Heart right ventricle (tissue), 16 donors: ENCODE measurements at regions not wholly inside any gene's neighbourhood (a gene's known extent, or its start where the extent isn't known, plus 50 kb on each side); places are given as distances from the start of the nearest gene placed in this dataset.

Source experiments
- ATAC-seq, 8 donors: fragments of 200-7000 bp; cut with Tn5 transposase; one replicate each; pipeline ENCODE4 v1.9.1; 2020; ENCODE audit warnings: mild to moderate bottlenecking in 8 of 8, moderate library complexity in 8 of 8, moderate number of reproducible peaks in 1 of 8
- DNase-seq, 2 donors: peaks; one replicate each; pipeline ENCODE4 v3.0.0-alpha.2; 2020
- H3K27ac ChIP-seq, 10 donors: fragments of 200-600 bp; sonication (generic) in 2 of 10; one replicate each; pipeline versions ENCODE4 v1.5.0 to v1.8.0; 2020 to 2022; ENCODE audit warnings: mild to moderate bottlenecking in 3 of 10
- H3K27me3 ChIP-seq, 7 donors: fragments of 200-600 bp; one replicate each; pipeline ENCODE4 v1.8.0; 2021 to 2022; ENCODE audit warnings: mild to moderate bottlenecking in 2 of 7
- H3K36me3 ChIP-seq, 9 donors: fragments of 200-600 bp; sonication (generic) in 1 of 9; one replicate each; pipeline versions ENCODE4 v1.5.0 to v1.8.0; 2020 to 2022; ENCODE audit warnings: mild to moderate bottlenecking in 2 of 9
- H3K4me1 ChIP-seq, 9 donors: fragments of 200-600 bp; sonication (generic) in 1 of 9; one replicate each; pipeline versions ENCODE4 v1.5.0 to v1.8.0; 2020 to 2022; ENCODE audit warnings: mild to moderate bottlenecking in 4 of 9
- H3K4me3 ChIP-seq, 10 donors: fragments of 200-600 bp; sonication (generic) in 2 of 10; one replicate each; pipeline versions ENCODE4 v1.5.0 to v1.8.0; 2020 to 2022; ENCODE audit warnings: mild to moderate bottlenecking in 7 of 10, moderate library complexity in 2 of 10
- H3K9me3 ChIP-seq, 11 donors: fragments of 200-600 bp in 10 of 11; sonication (generic) in 2 of 11; one replicate each; pipeline versions ENCODE4 v1.5.0 to v1.8.0; 2013 to 2022; ENCODE audit warnings: mild to moderate bottlenecking in 2 of 11, control low read depth in 1 of 11, moderate library complexity in 1 of 11
- CTCF ChIP-seq, 9 donors: fragments of 200-600 bp; sonication (generic) in 2 of 9; IDR thresholded peaks; one replicate each; pipeline versions ENCODE4 v1.5.0 to v1.8.0; 2021 to 2022; ENCODE audit warnings: antibody characterized with exemption in 9 of 9, mild to moderate bottlenecking in 5 of 9, moderate library complexity in 1 of 9
- WGBS, 2 donors: extraction: QIAGEN DNeasy Blood & Tissue Kit; methylation state at CpG; one replicate each; pipeline ENCODE4 v1.1.7; 2013; ENCODE audit warnings: inconsistent platforms in 1 of 2; 5-methylcytosine and 5-hydroxymethylcytosine counted together
- intact Hi-C, 10 donors: fragments of 100-400 bp; cut with DNase I; formaldehyde crosslinking; loops; one replicate each; pipeline versions ENCODE4 v1.11.1 to v1.14.2; 2022
- donor health status: Arrhythmogenic right ventricular cardiomyopathy.
- donor health status: ischemic (EF 13 %, LVEDD 7.1; RV severe dilation, severe dysfunction).
- donor health status: healthy with polysubstance abuse.
- donor health status: DM: no; HTN: yes; CAD: no.
- donor health status: DM: no; HTN: no; CAD: no.
- donor health status: ischemic (EF 25% LVEDD 6.9; RV normal size, moderate dysfunction).
- donor health status: ischemic (EF 25% LVEDD 5.7; RV mildly dilated, moderate dysfunction).
- donor health status: healthy.
- donor health status: DM: yes; HTN: yes; CAD: no.
- donor health status: Ischemic cardiomyopathy.
- donor health status: ischemic (EF 35%, LVEDD 5.7; RV mildly dilated, moderate dysfunction).
- donor health status: nonischemic (EF 11% LVEDD 7.7; RV severe dilation, severe dysfunction).
- donor health status: DM: yes; HTN: yes; CAD: no.
- donor health status: PGD.
- donor health status: ischemic (EF 29% LVEDD 5.4; RV normal size, mild dysfunction).
- donor health status: nonischemic (EF 23%, LVEDD 6.1; RV moderate dilation, normal function).

- TF ChIP-seq CTCF (IDR thresholded peaks at IDR 0.05) = no peak
- DNase-seq (no peak), ATAC-seq (no peak)
- H3K27ac ChIP-seq = no peak overlapping the region
- H3K4me3 ChIP-seq = no peak overlapping the region
- intact Hi-C loops = no loop called here
- WGBS, 2 donors = 61 to 66% methylated on average over 6 of the region's 6 CpGs
- peaks cover 0 to 10% (median 0%) of the 10 kb centered on the region in 9 donors for H3K4me1 ChIP-seq
- H3K36me3 ChIP-seq = no peaks in the 10 kb centered on the region
- peaks cover 0 to 7% (median 0%) of the 10 kb centered on the region in 11 donors for H3K9me3 ChIP-seq
- no peaks in the 10 kb centered on the region for H3K27me3 ChIP-seq
Measured at GRCh38 chr15:95170561-95171380, 939.4 kb downstream of the MCTP2 start.

GRCh38 chr15:95171564-95171963, 940.2 kb downstream of the MCTP2 start:
- TF ChIP-seq CTCF (IDR thresholded peaks at IDR 0.05) = no peak
- 93 to 97% methylated on average over 3 of the region's 3 CpGs for WGBS, 2 donors

GRCh38 chr15:95174301-95175259, 943.2 kb downstream of the MCTP2 start:
- Histone ChIP-seq H3K27ac (peak overlapping the region in 3 of 10 donors; percentile 7 to 13 (median 10)), H3K9me3 (peaks cover 0 to 2% (median 0%) of the 10 kb centered on the region in 11 donors), H3K4me1 (peaks cover 0 to 10% (median 0%) of the 10 kb centered on the region in 9 donors), H3K4me3 (no peak overlapping the region), H3K36me3 (no peaks in the 10 kb centered on the region), H3K27me3 (no peaks in the 10 kb centered on the region)
- TF ChIP-seq CTCF (IDR thresholded peaks at IDR 0.05) = no peak
- intact Hi-C loops = no loop called here
- ATAC-seq (peak in 2 of 8 donors; percentile 24 to 52), DNase-seq (peak in 1 of 2 donors; percentile 4)
- 61 to 63% methylated on average over 9 of the region's 9 CpGs for WGBS, 2 donors

More at GRCh38 chr15:95171564-95171963, 940.2 kb downstream of the MCTP2 start:
- H3K4me3 ChIP-seq = no peak overlapping the region
- H3K27me3 ChIP-seq = no peaks in the 10 kb centered on the region
- H3K4me1 ChIP-seq = peaks cover 0 to 10% (median 0%) of the 10 kb centered on the region in 9 donors
- intact Hi-C loops = no loop called here
- ATAC-seq = no peak
- no peaks in the 10 kb centered on the region for H3K36me3 ChIP-seq
- H3K27ac ChIP-seq = no peak overlapping the region
- DNase-seq = no peak
- peaks cover 0 to under 1% (median 0%) of the 10 kb centered on the region in 11 donors for H3K9me3 ChIP-seq
